Neutrophil (primary cell): ENCODE measurements at regions not wholly inside any gene's neighbourhood (a gene's known extent, or its start where the extent isn't known, plus 50 kb on each side); places are given as distances from the start of the nearest gene placed in this dataset.
"Not testable (repeated sequence)": the region's sequence is repeated elsewhere in the genome, so short reads cannot be mapped to it uniquely, and the experiment has no call there.

Source experiments
- H3K27ac ChIP-seq: fragments of 200-600 bp; sonication (generic); 2 replicates; pipeline ENCODE4 v1.5.1; 2016; ENCODE audit warnings: mild to moderate bottlenecking, moderate library complexity
- H3K27me3 ChIP-seq: fragments of 200-600 bp; sonication (generic); 2 replicates; pipeline ENCODE4 v1.6.0; 2016; ENCODE audit warnings: mild to moderate bottlenecking
- H3K36me3 ChIP-seq: fragments of 200-600 bp; sonication (generic); 2 replicates; pipeline ENCODE4 v1.5.1; 2017
- H3K4me1 ChIP-seq, 2 experiments: fragments of 200-600 bp in 1 of 2; sonication (generic) in 1 of 2; 1 replicate in 1 of 2; 2 replicates in 1 of 2; pipeline versions ENCODE4 v1.5.1 to v1.6.1; 2013 to 2016; ENCODE audit warnings: low read depth in 1 of 2, low read length in 1 of 2, mild to moderate bottlenecking in 1 of 2, moderate library complexity in 1 of 2; ENCODE audit not compliant: control insufficient read depth in 1 of 2, insufficient read depth in 1 of 2
- H3K4me3 ChIP-seq, 2 experiments: fragments of 200-600 bp in 1 of 2; sonication (generic) in 1 of 2; 1 replicate in 1 of 2; 2 replicates in 1 of 2; pipeline ENCODE4 v1.5.1; 2013 to 2016; ENCODE audit warnings: low read depth in 1 of 2, low read length in 1 of 2, mild to moderate bottlenecking in 1 of 2, moderate library complexity in 1 of 2
- H3K9me3 ChIP-seq: fragments of 200-600 bp; sonication (generic); 2 replicates; pipeline ENCODE4 v1.5.1; 2016
- CTCF ChIP-seq: fragments of 200-600 bp; sonication (generic); IDR thresholded peaks from 2 replicates; pipeline ENCODE4 v1.5.1; 2016; ENCODE audit warnings: antibody characterized with exemption

- Histone ChIP-seq H3K9me3 (no peaks in the 10 kb centered on the region), H3K27ac (no peak overlapping the region), H3K4me3 (no peak overlapping the region), H3K27me3 (no peaks in the 10 kb centered on the region), H3K4me1 (peaks cover 4 to 10% of the 10 kb centered on the region in 2 experiments), H3K36me3 (no peaks in the 10 kb centered on the region)
- TF ChIP-seq CTCF, result no peak
These were observed 141.8 kb upstream of the TENT5A start for GRCh38 chr6:81894306-81894705.

- Histone ChIP-seq H3K36me3 (no peaks in the 10 kb centered on the region), H3K9me3 (no peaks in the 10 kb centered on the region), H3K27me3 (no peaks in the 10 kb centered on the region), H3K4me1 (peaks cover 4 to 8% of the 10 kb centered on the region in 2 experiments), H3K27ac (no peak overlapping the region), H3K4me3 (no peak overlapping the region)
- no peak for TF ChIP-seq CTCF
These were observed 140.4 kb upstream of the TENT5A start for GRCh38 chr6:81892891-81893290.

- H3K9me3 ChIP-seq, result no peaks in the 10 kb centered on the region
- no peaks in the 10 kb centered on the region for H3K4me1 ChIP-seq
- no peak for TF ChIP-seq CTCF
- H3K27me3 ChIP-seq, result no peaks in the 10 kb centered on the region
- no peak overlapping the region for H3K4me3 ChIP-seq
- H3K27ac ChIP-seq, result no peak overlapping the region
- H3K36me3 ChIP-seq, result no peaks in the 10 kb centered on the region
These were observed 139.4 kb upstream of the TENT5A start for GRCh38 chr6:81891874-81892273.

GRCh38 chr6:81890846-81891245 lies 138.4 kb upstream of the TENT5A start:
- H3K4me1 ChIP-seq, result no peaks in the 10 kb centered on the region

GRCh38 chr6:81889377-81890053 lies 137.0 kb upstream of the TENT5A start:
- H3K4me1 ChIP-seq, result no peaks in the 10 kb centered on the region
- H3K36me3 ChIP-seq, result no peaks in the 10 kb centered on the region
- H3K9me3 ChIP-seq, result no peaks in the 10 kb centered on the region
- no peak for TF ChIP-seq CTCF
- H3K27me3 ChIP-seq, result no peaks in the 10 kb centered on the region
- no peak overlapping the region for H3K4me3 ChIP-seq
- H3K27ac ChIP-seq, result no peak overlapping the region

More at GRCh38 chr6:81890846-81891245, 138.4 kb upstream of the TENT5A start:
- Histone ChIP-seq H3K4me3 (no peak overlapping the region), H3K9me3 (no peaks in the 10 kb centered on the region), H3K36me3 (no peaks in the 10 kb centered on the region), H3K27ac (no peak overlapping the region), H3K27me3 (no peaks in the 10 kb centered on the region)
- TF ChIP-seq CTCF, result no peak

- H3K4me3 ChIP-seq, H3K36me3 ChIP-seq, H3K27ac ChIP-seq, H3K9me3 ChIP-seq, H3K4me1 ChIP-seq, H3K27me3 ChIP-seq: not testable (repeated sequence)
These were observed 134.4 kb upstream of the TENT5A start for GRCh38 chr6:81886909-81887308.
